ENCODE measurements at regions not wholly inside any gene's neighbourhood (a gene's known extent, or its start where the extent isn't known, plus 50 kb on each side); places are given as distances from the start of the nearest gene placed in this dataset.

GRCh38 chr2:195486520-195486919 is 170.5 kb upstream of the SLC39A10 start:
- Histone ChIP-seq H3K36me3 (ENCODE audit: control insufficient read depth in 2 of 2, extremely low read depth in 1 of 2, insufficient read depth in 2 of 2, low read length in 2 of 2) (no peaks in the 10 kb centered on the region), H3K27ac (ENCODE audit: insufficient read depth, low read depth, low read length) (no peak overlapping the region), H3K9ac (replicated peaks; ENCODE audit: extremely low read depth, insufficient read depth, low read length) (no peak overlapping the region), H3K4me3 (replicated peaks in 1 of 3; ENCODE audit: insufficient read depth in 1 of 3, low read depth in 1 of 3, low read length in 3 of 3) (no peak overlapping the region), H3K9me1 (replicated peaks; ENCODE audit: control insufficient read depth, extremely low read depth, insufficient read depth, low read length) (no peaks in the 10 kb centered on the region), H2AFZ (ENCODE audit: low read depth, low read length) (no peak overlapping the region), H3K4me2 (ENCODE audit: insufficient read depth, low read length) (no peak overlapping the region), H3K27me3 (ENCODE audit: control insufficient read depth in 2 of 2, insufficient read depth in 2 of 2, low read length in 2 of 2) (no peaks in the 10 kb centered on the region), H4K20me1 (replicated peaks; ENCODE audit: control insufficient read depth, extremely low read depth, insufficient read depth, low read length) (no peaks in the 10 kb centered on the region), H3K79me2 (ENCODE audit: control insufficient read depth, insufficient read depth, low read length) (no peaks in the 10 kb centered on the region), H3K4me1 (ENCODE audit: control insufficient read depth, extremely low read depth, insufficient read depth, low read length) (no peaks in the 10 kb centered on the region), H3K9me3 (replicated peaks; ENCODE audit: control insufficient read depth, insufficient read depth, low read length) (no peaks in the 10 kb centered on the region)
- no peak for DNase-seq (ENCODE audit: low read depth, low spot score)
- TF ChIP-seq FOS (IDR thresholded peaks at IDR 0.05; ENCODE audit: borderline replicate concordance, insufficient read depth, low read length) = no peak
- TF ChIP-seq GATA2 (IDR thresholded peaks at IDR 0.05; ENCODE audit: insufficient read depth, insufficient read length, low read depth, low read length) = no peak
- no peak for TF ChIP-seq MAX (IDR thresholded peaks at IDR 0.05; ENCODE audit: insufficient read depth, insufficient read length)
- no peak for TF ChIP-seq POLR2AphosphoS5 (IDR thresholded peaks at IDR 0.05; ENCODE audit: insufficient read depth, low read depth, low read length)
- no peak for TF ChIP-seq MYC (IDR thresholded peaks at IDR 0.05; ENCODE audit: low read depth, low read length)
- no peak for TF ChIP-seq CTCF (IDR thresholded peaks at IDR 0.05; ENCODE audit: extremely low read depth in 1 of 2, insufficient read depth in 1 of 2, low read depth in 1 of 2, low read length in 2 of 2)
- TF ChIP-seq POLR2A (IDR thresholded peaks at IDR 0.05; ENCODE audit: low read depth, low read length) = no peak
- TF ChIP-seq EZH2 (IDR thresholded peaks at IDR 0.05; ENCODE audit: borderline replicate concordance, low read depth, low read length, severe bottlenecking) = no peak
- TF ChIP-seq JUN (IDR thresholded peaks at IDR 0.05; ENCODE audit: borderline replicate concordance, insufficient read depth, insufficient read length, low read depth) = no peak
- BruUV-seq (replicated peaks) = no TSS peak
- dilution Hi-C loops (cut with MboI; ENCODE audit: extremely low pct_ligation_motif_present, low sequenced_read_pairs) (no loop called here), intact Hi-C loops (cut with micrococcal nuclease) (no loop called here)
- ChIA-PET CTCF (no interaction called here), POLR2A (no interaction called here)
- FAIRE-seq = no peak

Measured in endothelial cell of umbilical vein (primary cell).